H1 (cell line): ENCODE measurements at regions not wholly inside any gene's neighbourhood (a gene's known extent, or its start where the extent isn't known, plus 50 kb on each side); places are given as distances from the start of the nearest gene placed in this dataset.

Experiments used
- CTCF ChIA-PET: fragments of 300-600 bp; sonication (Branson Sonifier 250); formaldehyde crosslinking; loops from one replicate; lab custom pipeline; 2021; ENCODE audit not compliant: partially characterized antibody; lab: Charles Lee
- POLR2A ChIA-PET: fragments of 300-600 bp; sonication (Branson Sonifier 250); formaldehyde crosslinking; loops from one replicate; lab custom pipeline; 2021; ENCODE audit warnings: inconsistent platforms; ENCODE audit not compliant: partially characterized antibody; lab: Charles Lee
- DNase-seq, 2 experiments: peaks; one replicate each; pipeline versions ENCODE4 v3.0.0 to v3.0.0-alpha.2; 2010 to 2022; ENCODE audit warnings: low spot score in 2 of 2, low read depth in 1 of 2, mixed read lengths in 1 of 2
- FAIRE-seq: peaks from 2 replicates; lab custom pipeline; 2011; peaks lifted over from hg19 to GRCh38; lab: Jason Lieb, UNC
- H2AFZ ChIP-seq: 2 replicates; pipeline ENCODE4 v1.8.1; 2012; ENCODE audit warnings: low read length, inconsistent platforms
- H2AK5ac ChIP-seq: 2 replicates; pipeline ENCODE4 v1.6.1; 2013; ENCODE audit warnings: low read depth, low read length
- H2BK120ac ChIP-seq: replicated peaks from 2 replicates; pipeline ENCODE3; 2013; ENCODE audit warnings: low read depth, low read length, inconsistent platforms
- H2BK12ac ChIP-seq: 2 replicates; pipeline ENCODE4 v1.6.1; 2013; ENCODE audit warnings: low read depth, low read length
- H2BK15ac ChIP-seq: 2 replicates; pipeline ENCODE4 v1.6.1; 2013; ENCODE audit warnings: low read length
- H2BK20ac ChIP-seq: 2 replicates; pipeline ENCODE4 v1.6.1; 2013; ENCODE audit warnings: low read length
- H2BK5ac ChIP-seq: 2 replicates; pipeline ENCODE4 v1.6.1; 2013; ENCODE audit warnings: low read depth, low read length
- H3K14ac ChIP-seq: 2 replicates; pipeline ENCODE4 v1.6.1; 2013; ENCODE audit warnings: inconsistent platforms; ENCODE audit not compliant: insufficient read length
- H3K18ac ChIP-seq: 2 replicates; pipeline ENCODE4 v1.6.1; 2013; ENCODE audit warnings: low read length; ENCODE audit errors: extremely low read depth
- H3K23ac ChIP-seq: 2 replicates; pipeline ENCODE4 v1.6.1; 2013; ENCODE audit warnings: inconsistent platforms; ENCODE audit not compliant: insufficient read length
- H3K23me2 ChIP-seq: 2 replicates; pipeline ENCODE4 v1.6.1; 2013; ENCODE audit warnings: low read depth, low read length
- H3K27ac ChIP-seq: 2 replicates; pipeline ENCODE4 v1.6.1; 2011; ENCODE audit warnings: low read depth, low read length, inconsistent platforms
- H3K27me3 ChIP-seq, 4 experiments: replicated peaks in 1 of 4; 1 replicate in 1 of 4; 2 replicates in 3 of 4; pipeline versions ENCODE4 v1.6.1 to v1.8.1; 2011 to 2013; ENCODE audit warnings: low read length in 3 of 4, mild to moderate bottlenecking in 3 of 4, inconsistent platforms in 2 of 4, mixed read lengths in 2 of 4, moderate library complexity in 1 of 4; ENCODE audit not compliant: control insufficient read depth in 3 of 4, insufficient read depth in 3 of 4; ENCODE audit errors: extremely low read depth in 1 of 4
- H3K36me3 ChIP-seq, 4 experiments: 2 replicates each; pipeline versions ENCODE4 v1.6.1 to v1.8.1; 2011 to 2013; ENCODE audit warnings: mild to moderate bottlenecking in 4 of 4, low read length in 3 of 4, moderate library complexity in 2 of 4, control low read depth in 1 of 4, inconsistent platforms in 1 of 4; ENCODE audit not compliant: insufficient read depth in 4 of 4, control insufficient read depth in 2 of 4
- H3K4ac ChIP-seq: replicated peaks from 2 replicates; pipeline ENCODE3; 2013; ENCODE audit warnings: low read length, low read depth, mixed read lengths, inconsistent platforms; ENCODE audit not compliant: insufficient read length
- H3K4me1 ChIP-seq, 4 experiments: replicated peaks in 1 of 4; 1 replicate in 1 of 4; 2 replicates in 3 of 4; pipeline versions ENCODE4 v1.6.1 to v1.8.1; 2011 to 2013; ENCODE audit warnings: low read length in 3 of 4, inconsistent platforms in 2 of 4, mixed read lengths in 1 of 4; ENCODE audit not compliant: insufficient read depth in 4 of 4, control insufficient read depth in 3 of 4
- H3K4me2 ChIP-seq, 2 experiments: 2 replicates each; pipeline versions ENCODE4 v1.6.1 to v1.8.1; 2011 to 2013; ENCODE audit warnings: low read depth in 2 of 2, low read length in 2 of 2, control low read depth in 1 of 2, inconsistent platforms in 1 of 2, mild to moderate bottlenecking in 1 of 2; ENCODE audit not compliant: insufficient read depth in 1 of 2
- H3K4me3 ChIP-seq, 4 experiments: fragments of 200-600, 300-600 bp in 1 of 4; sonication (generic), shearing (Covaris generic), sonication (Bioruptor Twin) in 1 of 4; 2 replicates each; pipeline versions ENCODE4 v1.5.1 to v1.8.1; 2011 to 2016; ENCODE audit warnings: low read length in 4 of 4, low read depth in 3 of 4, control low read depth in 2 of 4, inconsistent platforms in 2 of 4, mild to moderate bottlenecking in 2 of 4, mixed read lengths in 1 of 4, moderate library complexity in 1 of 4; ENCODE audit not compliant: insufficient read depth in 2 of 4; ENCODE audit errors: extremely low read depth in 1 of 4
- H3K56ac ChIP-seq: replicated peaks from 2 replicates; pipeline ENCODE3; 2013; ENCODE audit warnings: low read depth, mild to moderate bottlenecking, mixed read lengths, low read length, inconsistent platforms; ENCODE audit not compliant: insufficient read length
- H3K79me1 ChIP-seq: 2 replicates; pipeline ENCODE4 v1.6.1; 2013; ENCODE audit warnings: low read depth, low read length, control low read depth
- H3K79me2 ChIP-seq, 2 experiments: 2 replicates each; pipeline versions ENCODE4 v1.6.1 to v1.8.1; 2012 to 2013; ENCODE audit warnings: low read length in 2 of 2, mild to moderate bottlenecking in 2 of 2, inconsistent platforms in 1 of 2; ENCODE audit not compliant: insufficient read depth in 2 of 2, control insufficient read depth in 1 of 2
- H3K9ac ChIP-seq, 4 experiments: replicated peaks in 1 of 4; 1 replicate in 1 of 4; 2 replicates in 3 of 4; pipeline versions ENCODE4 v1.6.1 to v1.8.1; 2011 to 2013; ENCODE audit warnings: low read depth in 3 of 4, low read length in 3 of 4, control low read depth in 2 of 4, mild to moderate bottlenecking in 2 of 4, moderate library complexity in 2 of 4, inconsistent platforms in 1 of 4; ENCODE audit errors: extremely low read depth in 1 of 4
- H3K9me3 ChIP-seq, 2 experiments: 2 replicates each; pipeline versions ENCODE4 v1.6.1 to v1.8.1; 2012 to 2013; ENCODE audit warnings: mild to moderate bottlenecking in 2 of 2, moderate library complexity in 2 of 2, control low read depth in 1 of 2, inconsistent platforms in 1 of 2, low read depth in 1 of 2, low read length in 1 of 2, mixed read lengths in 1 of 2; ENCODE audit not compliant: insufficient read depth in 2 of 2
- H4K20me1 ChIP-seq, 2 experiments: replicated peaks in 1 of 2; 2 replicates each; pipeline versions ENCODE3 to v1.8.1; 2011 to 2013; ENCODE audit warnings: inconsistent platforms in 2 of 2, low read length in 2 of 2, mild to moderate bottlenecking in 1 of 2; ENCODE audit not compliant: insufficient read depth in 2 of 2, control insufficient read depth in 1 of 2
- H4K5ac ChIP-seq: 2 replicates; pipeline ENCODE4 v1.6.1; 2013; ENCODE audit warnings: low read length, low read depth, mixed read lengths, inconsistent platforms; ENCODE audit not compliant: insufficient read length
- H4K8ac ChIP-seq: 2 replicates; pipeline ENCODE4 v1.8.0; 2013; ENCODE audit warnings: mild to moderate bottlenecking, moderate library complexity, low read length, inconsistent platforms; ENCODE audit not compliant: insufficient read depth; ENCODE audit errors: extremely low read depth
- H4K91ac ChIP-seq: replicated peaks from 2 replicates; pipeline ENCODE3; 2013; ENCODE audit warnings: low read length, mixed read lengths, inconsistent platforms; ENCODE audit not compliant: insufficient read length
- BACH1 ChIP-seq: IDR thresholded peaks from 2 replicates; pipeline ENCODE4 v1.6.1; 2012; ENCODE audit warnings: low read length, improper control_type of control experiment
- BCL11A ChIP-seq, 2 experiments: IDR thresholded peaks; one replicate each; pipeline ENCODE4 v1.6.1; 2011; ENCODE audit warnings: low read depth in 2 of 2, low read length in 2 of 2, mild to moderate bottlenecking in 2 of 2
- CEBPB ChIP-seq: IDR thresholded peaks from 2 replicates; pipeline ENCODE4 v1.6.1; 2012; ENCODE audit warnings: low read depth, low read length
- CHD1 ChIP-seq: IDR thresholded peaks from 2 replicates; pipeline ENCODE4 v1.6.1; 2012; ENCODE audit warnings: low read depth, low read length, improper control_type of control experiment
- CREB1 ChIP-seq: IDR thresholded peaks from 2 replicates; pipeline ENCODE4 v1.6.1; 2012; ENCODE audit warnings: inconsistent platforms
- CTBP2 ChIP-seq: IDR thresholded peaks from 2 replicates; pipeline ENCODE4 v1.7.0; 2011; ENCODE audit warnings: borderline replicate concordance, mild to moderate bottlenecking, moderate library complexity, mixed read lengths, low read length; ENCODE audit not compliant: insufficient read depth, insufficient read length
- EZH2 ChIP-seq: fragments of 200-600 bp; sonication (generic); IDR thresholded peaks from 2 replicates; pipeline ENCODE4 v1.7.1; 2012; ENCODE audit warnings: low read depth, mild to moderate bottlenecking, moderate library complexity, low read length, inconsistent platforms; ENCODE audit not compliant: severe bottlenecking
- RAD21 ChIP-seq, 2 experiments: IDR thresholded peaks in 1 of 2; conservative IDR thresholded peaks in 1 of 2; 2 replicates each; pipeline ENCODE4 v1.6.1; 2011; ENCODE audit warnings: low read depth in 2 of 2, low read length in 2 of 2, improper control_type of control experiment in 1 of 2, inconsistent platforms in 1 of 2, mild to moderate bottlenecking in 1 of 2, moderate library complexity in 1 of 2
- RBBP5 ChIP-seq: IDR thresholded peaks from 2 replicates; pipeline ENCODE4 v1.7.1; 2012; ENCODE audit warnings: low read depth, mild to moderate bottlenecking, inconsistent platforms, low read length, moderate library complexity, borderline replicate concordance
- SIRT6 ChIP-seq: IDR thresholded peaks from one replicate; pipeline ENCODE4 v1.7.1; 2012; ENCODE audit warnings: low read length, inconsistent platforms
- SIX5 ChIP-seq: IDR thresholded peaks from 2 replicates; pipeline ENCODE4 v1.6.1; 2011; ENCODE audit warnings: mild to moderate bottlenecking, low read depth, low read length
- SP4 ChIP-seq: IDR thresholded peaks from 2 replicates; pipeline ENCODE4 v1.6.1; 2012; ENCODE audit warnings: low read length, inconsistent platforms
- TAF1 ChIP-seq: IDR thresholded peaks from 2 replicates; pipeline ENCODE4 v1.6.1; 2011; ENCODE audit warnings: mild to moderate bottlenecking, low read depth, low read length
- TBP ChIP-seq: IDR thresholded peaks from 2 replicates; pipeline ENCODE4 v1.6.1; 2011; ENCODE audit warnings: low read depth, low read length, improper control_type of control experiment
- WGBS, 2 experiments: shearing (Covaris generic) in 1 of 2; methylation state at CpG; one replicate each; pipeline versions ENCODE4 v1.1.6 to v1.1.7; 2013 to 2015; ENCODE audit warnings: low lambda C conversion rate in 2 of 2, mixed read lengths in 2 of 2, inconsistent platforms in 1 of 2, low coverage in 1 of 2, missing lambda C conversion rate in 1 of 2; ENCODE audit not compliant: insufficient replicate concordance in 2 of 2, insufficient coverage in 1 of 2, insufficient read length in 1 of 2; ENCODE audit errors: extremely low coverage in 1 of 2, missing lambda C conversion rate in 1 of 2; 5-methylcytosine and 5-hydroxymethylcytosine counted together
- TF ChIP-seq, protein P1 (sequence below): IDR thresholded peaks from 2 replicates; pipeline ENCODE4 v1.6.1; 2012; ENCODE audit warnings: inconsistent platforms

DNA sequence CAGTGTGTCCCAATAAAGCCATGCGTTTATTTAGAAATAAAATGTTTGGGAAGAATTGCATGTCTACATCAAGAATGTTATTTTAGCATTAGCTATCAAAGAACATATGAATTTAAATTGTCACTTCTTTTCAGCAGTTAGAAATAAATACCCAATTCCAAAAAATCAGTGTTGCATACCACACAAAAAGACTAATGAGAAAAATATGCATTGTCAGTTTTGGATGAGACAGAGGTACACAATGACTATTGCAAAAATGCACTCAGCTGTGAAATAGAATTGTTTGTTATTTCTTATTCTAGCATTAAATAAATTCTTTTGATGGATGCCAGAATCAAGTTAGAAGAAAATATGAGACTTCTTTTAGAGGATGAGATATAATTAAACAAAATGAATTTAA, 833.9 kb downstream of the SLITRK1 start:
- H3K79me2 ChIP-seq = no peaks in the 10 kb centered on the region
- H3K4ac ChIP-seq = no peak overlapping the region
- CTCF ChIA-PET = no interaction called here
- no peaks in the 10 kb centered on the region for H3K9me3 ChIP-seq
- no peak overlapping the region for H3K9ac ChIP-seq
- no peaks in the 10 kb centered on the region for H3K23me2 ChIP-seq
- H2AFZ ChIP-seq = no peak overlapping the region
- no peak overlapping the region for H2BK15ac ChIP-seq
- no peaks in the 10 kb centered on the region for H3K27me3 ChIP-seq
- no peak overlapping the region for H2BK20ac ChIP-seq
- no peak overlapping the region for H2BK120ac ChIP-seq
- no peaks in the 10 kb centered on the region for H3K36me3 ChIP-seq
- no peak overlapping the region for H4K91ac ChIP-seq
- H2AK5ac ChIP-seq = no peak overlapping the region
- no peak for FAIRE-seq
- H3K4me3 ChIP-seq = no peak overlapping the region
- H3K4me1 ChIP-seq = no peaks in the 10 kb centered on the region
- no peak overlapping the region for H4K8ac ChIP-seq
- H3K79me1 ChIP-seq = no peaks in the 10 kb centered on the region
- no peaks in the 10 kb centered on the region for H4K20me1 ChIP-seq
- no peak overlapping the region for H2BK5ac ChIP-seq
- TF ChIP-seq CHD1 (no peak), CTBP2 (no peak), RBBP5 (no peak), EZH2 (no peak), SP4 (no peak), CREB1 (no peak), SIRT6 (no peak), TAF1 (no peak), SIX5 (no peak), BACH1 (no peak), BCL11A (IDR thresholded peaks at IDR 0.05; ENCODE audit: low read depth in 2 of 2, low read length in 2 of 2) (no peak), RAD21 (IDR thresholded peaks at IDR 0.05 in 1 of 2, conservative IDR thresholded peaks at IDR 0.05 in 1 of 2; ENCODE audit: low read depth in 2 of 2, low read length in 2 of 2) (no peak), TBP (no peak), CEBPB (no peak)
- TF ChIP-seq, protein P1, sequence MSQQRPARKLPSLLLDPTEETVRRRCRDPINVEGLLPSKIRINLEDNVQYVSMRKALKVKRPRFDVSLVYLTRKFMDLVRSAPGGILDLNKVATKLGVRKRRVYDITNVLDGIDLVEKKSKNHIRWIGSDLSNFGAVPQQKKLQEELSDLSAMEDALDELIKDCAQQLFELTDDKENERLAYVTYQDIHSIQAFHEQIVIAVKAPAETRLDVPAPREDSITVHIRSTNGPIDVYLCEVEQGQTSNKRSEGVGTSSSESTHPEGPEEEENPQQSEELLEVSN = no peak
- TF ChIP-seq, all 59 proteins: peak for 0
- no peak overlapping the region for H3K23ac ChIP-seq
- POLR2A ChIA-PET = no interaction called here
- H2BK12ac ChIP-seq = no peak overlapping the region
- H3K56ac ChIP-seq = no peak overlapping the region
- no peak overlapping the region for H3K18ac ChIP-seq
- H3K27ac ChIP-seq = no peak overlapping the region
- DNase-seq = no peak
- H3K4me2 ChIP-seq = no peak overlapping the region
- WGBS, 2 experiments = 87% methylated on average over 1 of the region's 1 CpG; no CpG with 5 or more reads in 1 of the 2 experiments
- no peak overlapping the region for H3K14ac ChIP-seq
- no peak overlapping the region for H4K5ac ChIP-seq
